ENCODE measurements at regions not wholly inside any gene's neighbourhood (a gene's known extent, or its start where the extent isn't known, plus 50 kb on each side); places are given as distances from the start of the nearest gene placed in this dataset.

DNA sequence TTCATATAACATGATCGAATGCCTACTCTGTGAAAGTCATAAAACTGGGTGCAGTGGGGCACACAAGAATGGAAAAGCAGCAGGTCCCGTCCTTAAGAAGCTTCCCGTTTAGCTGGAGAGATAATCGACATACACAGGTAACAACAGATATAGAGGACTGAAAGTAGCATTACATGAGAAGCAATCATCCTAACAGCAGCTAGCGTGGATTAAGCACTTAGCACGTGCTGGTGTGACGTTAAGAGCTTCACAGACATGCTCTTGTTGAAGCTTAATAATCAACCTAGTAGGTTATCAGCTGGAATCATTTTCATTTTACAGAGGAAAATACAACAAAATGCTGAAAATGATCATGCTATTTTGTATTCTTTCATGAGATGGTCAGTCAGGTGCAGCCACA is 184.8 kb downstream of the GPAM start:
- no peak overlapping the region for H3K18ac ChIP-seq (ENCODE audit: extremely low read depth, low read length)
- ChIA-PET POLR2A (ENCODE audit: partially characterized antibody) (no interaction called here), CTCF (ENCODE audit: partially characterized antibody) (interaction anchor here (0.7 to 1.2 kb wide), 4 partner anchors 9 to 425 kb away, joined by 3 read pairs; no protein-coding TSS in a partner anchor)
- H4K91ac ChIP-seq (replicated peaks; ENCODE audit: insufficient read length, low read length), result no peak overlapping the region
- no peak overlapping the region for H4K5ac ChIP-seq (ENCODE audit: insufficient read length, low read depth, low read length)
- H3K9me3 ChIP-seq (ENCODE audit: insufficient read depth in 2 of 2, low read depth in 1 of 2, low read length in 1 of 2), result no peaks in the 10 kb centered on the region
- no peak overlapping the region for H3K14ac ChIP-seq (ENCODE audit: insufficient read length)
- H4K8ac ChIP-seq (ENCODE audit: extremely low read depth, insufficient read depth, low read length), result no peak overlapping the region
- no peak overlapping the region for H2BK20ac ChIP-seq (ENCODE audit: low read length)
- no peak overlapping the region for H3K56ac ChIP-seq (replicated peaks; ENCODE audit: insufficient read length, low read depth, low read length)
- no peak overlapping the region for H2BK5ac ChIP-seq (ENCODE audit: low read depth, low read length)
- no peak overlapping the region for H2BK120ac ChIP-seq (replicated peaks; ENCODE audit: low read depth, low read length)
- no peaks in the 10 kb centered on the region for H3K79me1 ChIP-seq (ENCODE audit: low read depth, low read length)
- no peaks in the 10 kb centered on the region; a peak in 1 of 7 replicates for H3K27me3 ChIP-seq (replicated peaks in 1 of 4; ENCODE audit: control insufficient read depth in 3 of 4, extremely low read depth in 1 of 4, insufficient read depth in 3 of 4, low read length in 3 of 4)
- H3K27ac ChIP-seq (ENCODE audit: low read depth, low read length), result no peak overlapping the region
- no peaks in the 10 kb centered on the region for H3K36me3 ChIP-seq (ENCODE audit: control insufficient read depth in 2 of 4, insufficient read depth in 4 of 4, low read length in 3 of 4)
- H3K79me2 ChIP-seq (ENCODE audit: control insufficient read depth in 1 of 2, insufficient read depth in 2 of 2, low read length in 2 of 2), result no peaks in the 10 kb centered on the region
- no peaks in the 10 kb centered on the region for H3K23me2 ChIP-seq (ENCODE audit: low read depth, low read length)
- no peak for FAIRE-seq
- H3K4me3 ChIP-seq (ENCODE audit: extremely low read depth in 1 of 4, insufficient read depth in 2 of 4, low read depth in 3 of 4, low read length in 4 of 4), result no peak overlapping the region
- H2AFZ ChIP-seq (ENCODE audit: low read length), result no peak overlapping the region
- TF ChIP-seq PHF8 (conservative IDR thresholded peaks at IDR 0.05; ENCODE audit: low read depth, low read length), result no peak
- no peak for TF ChIP-seq EZH2 (IDR thresholded peaks at IDR 0.05; ENCODE audit: low read depth, low read length, severe bottlenecking)
- no peak for TF ChIP-seq POLR2AphosphoS5 (IDR thresholded peaks at IDR 0.05; ENCODE audit: low read depth, low read length)
- no peak for TF ChIP-seq EP300 (IDR thresholded peaks at IDR 0.05; ENCODE audit: borderline replicate concordance in 1 of 2, low read depth in 2 of 2, low read length in 2 of 2)
- TF ChIP-seq RFX5 (IDR thresholded peaks at IDR 0.05; ENCODE audit: borderline replicate concordance, low read depth, low read length), result no peak
- no peak for TF ChIP-seq JUND (IDR thresholded peaks at IDR 0.05; ENCODE audit: low read length)
- no peak for TF ChIP-seq FOSL1 (IDR thresholded peaks at IDR 0.05; ENCODE audit: insufficient read depth, low read depth, low read length)
- H3K4ac ChIP-seq (replicated peaks; ENCODE audit: insufficient read length, low read depth, low read length), result no peak overlapping the region
- WGBS, 2 experiments (ENCODE audit: extremely low coverage in 1 of 2, insufficient coverage in 1 of 2, insufficient read length in 1 of 2, insufficient replicate concordance in 2 of 2, low coverage in 1 of 2, low lambda C conversion rate in 2 of 2, missing lambda C conversion rate in 1 of 2), result 91% methylated on average over 7 of the region's 7 CpGs; no CpG with 5 or more reads in 1 of the 2 experiments
- no peaks in the 10 kb centered on the region for H4K20me1 ChIP-seq (replicated peaks in 1 of 2; ENCODE audit: control insufficient read depth in 1 of 2, insufficient read depth in 2 of 2, low read length in 2 of 2)
- H3K23ac ChIP-seq (ENCODE audit: insufficient read length), result no peak overlapping the region
- no peak overlapping the region for H3K9ac ChIP-seq (replicated peaks in 1 of 4; ENCODE audit: extremely low read depth in 1 of 4, low read depth in 3 of 4, low read length in 3 of 4)
- H3K4me2 ChIP-seq (ENCODE audit: insufficient read depth in 1 of 2, low read depth in 2 of 2, low read length in 2 of 2), result peak overlapping the region in 1 of 2 experiments; percentile 35; a peak in 2 of 4 replicates
- H2AK5ac ChIP-seq (ENCODE audit: low read depth, low read length), result no peak overlapping the region
- peaks cover 3 to 15% (median 14%) of the 10 kb centered on the region in 4 experiments; a peak in 5 of 7 replicates for H3K4me1 ChIP-seq (replicated peaks in 1 of 4; ENCODE audit: control insufficient read depth in 3 of 4, insufficient read depth in 4 of 4, low read length in 3 of 4)
- DNase-seq (ENCODE audit: low read depth in 1 of 2, low spot score in 2 of 2), result no peak
- H2BK12ac ChIP-seq (ENCODE audit: low read depth, low read length), result no peak overlapping the region
- no peak overlapping the region for H2BK15ac ChIP-seq (ENCODE audit: low read length)

All from H1 (cell line).